Lower leg skin (tissue), 4 donors: ENCODE measurements at regions not wholly inside any gene's neighbourhood (a gene's known extent, or its start where the extent isn't known, plus 50 kb on each side); places are given as distances from the start of the nearest gene placed in this dataset.

Experiments used
- DNase-seq, 2 donors: peaks; one replicate each; pipeline ENCODE4 v3.0.0-alpha.2; 2019; ENCODE audit warnings: low spot score in 2 of 2
- H3K4me3 ChIP-seq: fragments of 200-600 bp; sonication (generic); 2 replicates; pipeline ENCODE4 v1.5.1; 2017; ENCODE audit warnings: mild to moderate bottlenecking, low read depth; ENCODE audit not compliant: poor library complexity, severe bottlenecking
- CTCF ChIP-seq, 3 donors: fragments of 450-650 bp; IDR thresholded peaks; one replicate each; pipeline ENCODE4 v1.5.1; 2016; ENCODE audit warnings: antibody characterized with exemption in 3 of 3, mild to moderate bottlenecking in 3 of 3, moderate library complexity in 2 of 3
- POLR2A ChIP-seq, 2 donors: fragments of 450-650 bp; IDR thresholded peaks; one replicate each; pipeline ENCODE4 v1.6.1; 2016 to 2017; ENCODE audit warnings: antibody characterized with exemption in 2 of 2, mild to moderate bottlenecking in 1 of 2, moderate library complexity in 1 of 2
- WGBS, 2 donors: methylation state at CpG; one replicate each; pipeline ENCODE4 v1.1.5; 2018; 5-methylcytosine and 5-hydroxymethylcytosine counted together
- intact Hi-C: fragments of 100-400 bp; cut with DNase I; formaldehyde crosslinking; loops from one replicate; pipeline ENCODE4 v1.15.0; 2023; ENCODE audit warnings: low total_unique reads

DNA sequence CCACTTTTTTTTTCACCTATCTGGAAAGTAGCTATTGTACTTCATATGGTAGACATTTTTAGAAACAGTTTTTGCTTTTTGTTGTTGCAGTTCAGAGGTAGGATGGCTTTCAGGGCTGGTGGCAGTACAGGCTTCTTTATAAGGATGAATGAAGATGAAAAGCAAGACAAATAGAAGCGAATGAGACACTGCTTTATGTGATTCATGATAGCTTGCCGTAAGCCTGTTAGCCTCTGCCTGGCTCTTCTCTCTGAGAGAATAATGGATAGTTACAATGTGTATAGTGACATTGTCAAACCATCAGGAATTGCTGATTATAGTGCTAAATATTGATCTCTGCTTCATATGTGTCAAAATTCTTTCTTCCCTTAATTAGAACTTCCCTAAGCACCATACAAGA is 173.7 kb downstream of the NR4A2 start:
- intact Hi-C loops: no loop called here
- 80 to 83% methylated on average over 2 of the region's 2 CpGs for WGBS, 2 donors
- no peak overlapping the region for H3K4me3 ChIP-seq
- DNase-seq: no peak
- TF ChIP-seq POLR2A (IDR thresholded peaks at IDR 0.05) (no peak), CTCF (IDR thresholded peaks at IDR 0.05) (no peak)

DNA sequence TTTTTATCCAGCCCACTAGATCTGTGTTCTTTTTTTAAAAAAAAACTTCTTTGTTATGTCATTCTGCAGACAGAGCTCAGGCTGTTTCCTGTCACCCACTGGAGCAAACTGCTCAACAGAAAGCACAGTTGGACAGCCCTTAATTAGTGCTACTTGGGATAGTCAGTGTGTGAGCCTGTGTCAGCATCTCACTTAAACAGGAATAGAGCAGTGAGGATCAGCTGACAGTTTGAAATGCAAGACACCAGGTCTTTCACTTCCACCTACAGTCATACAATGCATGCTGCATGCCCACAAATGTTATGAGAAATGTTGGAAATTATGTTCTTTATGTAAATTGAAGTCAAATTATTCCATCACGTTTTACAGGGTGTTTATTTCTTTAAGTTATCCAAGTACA is 174.9 kb downstream of the NR4A2 start:
- H3K4me3 ChIP-seq: no peak overlapping the region
- intact Hi-C loops: no loop called here
- no peak for DNase-seq
- TF ChIP-seq CTCF (IDR thresholded peaks at IDR 0.05) (no peak), POLR2A (IDR thresholded peaks at IDR 0.05) (no peak)
- WGBS, 2 donors: 29 to 37% methylated on average over 1 of the region's 1 CpG

DNA sequence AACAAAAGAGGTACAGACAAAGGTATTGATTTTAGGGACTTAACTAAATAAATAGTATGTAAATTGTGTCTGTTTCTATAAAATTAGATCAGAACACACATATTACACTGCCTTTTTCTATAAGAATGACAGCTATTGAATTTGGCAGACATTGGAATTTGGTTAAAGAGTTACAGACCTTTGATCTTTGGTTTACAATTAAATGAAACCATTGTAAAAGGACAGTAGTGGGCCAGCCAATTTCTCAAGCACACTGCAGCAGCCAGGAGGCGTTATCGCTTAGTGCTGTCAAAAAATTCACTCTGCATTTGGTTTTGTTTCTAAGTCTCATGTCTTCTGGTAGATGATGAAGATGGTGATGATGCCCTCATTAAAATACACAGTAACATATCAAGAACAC is 175.9 kb downstream of the NR4A2 start:
- intact Hi-C loops: no loop called here
- no peak overlapping the region for H3K4me3 ChIP-seq
- WGBS, 2 donors: 72 to 79% methylated on average over 2 of the region's 2 CpGs
- no peak for DNase-seq
- TF ChIP-seq POLR2A (IDR thresholded peaks at IDR 0.05) (no peak), CTCF (IDR thresholded peaks at IDR 0.05) (no peak)

- H3K4me3 ChIP-seq: no peak overlapping the region
- WGBS, 2 donors: 90 to 94% methylated on average over 3 of the region's 3 CpGs
- intact Hi-C loops: no loop called here
- no peak for DNase-seq
- TF ChIP-seq CTCF (IDR thresholded peaks at IDR 0.05) (no peak), POLR2A (IDR thresholded peaks at IDR 0.05) (no peak)
Measured at GRCh38 chr2:156155319-156155718, 177.2 kb downstream of the NR4A2 start.

DNA sequence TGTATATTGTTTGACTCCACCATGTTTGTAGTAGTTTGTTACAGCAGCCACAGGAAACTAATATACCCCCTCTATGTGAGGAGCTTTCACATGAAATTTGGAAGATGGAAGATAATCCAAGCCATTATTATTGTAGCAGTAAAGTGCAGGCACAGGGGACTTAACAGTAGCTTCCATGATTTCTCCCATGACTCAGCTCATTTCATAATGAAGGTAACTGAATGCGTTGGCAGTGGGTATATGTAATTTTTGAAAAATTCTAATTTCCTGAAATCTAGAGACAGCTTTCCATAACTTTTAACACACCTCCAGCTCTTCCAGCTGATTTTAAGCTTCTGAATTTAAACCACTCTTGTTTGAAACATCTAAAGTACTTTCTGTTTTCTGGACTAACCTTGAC is 181.2 kb downstream of the NR4A2 start:
- H3K4me3 ChIP-seq: no peak overlapping the region
- WGBS, 2 donors: 87 to 97% methylated on average over 1 of the region's 1 CpG

More for the DNA sequence above, 181.2 kb downstream of the NR4A2 start:
- no peak for DNase-seq
- TF ChIP-seq CTCF (IDR thresholded peaks at IDR 0.05): no peak
- TF ChIP-seq POLR2A (IDR thresholded peaks at IDR 0.05): no peak
- intact Hi-C loops: no loop called here
